Hippocampal formation (tissue), 2 donors: ENCODE measurements at regions not wholly inside any gene's neighbourhood (a gene's known extent, or its start where the extent isn't known, plus 50 kb on each side); places are given as distances from the start of the nearest gene placed in this dataset.

ENCODE experiments used
- DNase-seq, 2 donors: peaks; one replicate each; lab custom pipeline; 2025; lab: John Stamatoyannopoulos, UW

DNA sequence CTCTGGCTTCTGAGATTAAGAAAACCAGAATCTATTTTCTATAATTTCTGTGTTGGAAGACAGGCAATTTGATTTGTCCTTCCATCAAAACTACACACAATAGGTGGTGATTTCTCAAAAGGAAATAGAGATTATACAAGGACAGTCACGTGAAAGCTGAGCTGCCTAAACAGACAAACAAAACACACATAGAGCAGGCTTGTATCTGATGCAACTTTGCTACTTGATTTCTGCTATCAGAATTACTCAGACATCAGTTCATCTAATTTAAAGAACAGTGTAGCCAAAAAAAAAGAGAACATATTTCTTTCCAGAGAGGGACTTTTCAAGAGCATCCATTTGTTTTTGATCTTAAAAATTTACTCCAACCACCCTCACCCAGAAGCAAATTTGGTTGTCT, 2128.3 kb upstream of the C9orf72 start:
- DNase-seq, result no peak

DNA sequence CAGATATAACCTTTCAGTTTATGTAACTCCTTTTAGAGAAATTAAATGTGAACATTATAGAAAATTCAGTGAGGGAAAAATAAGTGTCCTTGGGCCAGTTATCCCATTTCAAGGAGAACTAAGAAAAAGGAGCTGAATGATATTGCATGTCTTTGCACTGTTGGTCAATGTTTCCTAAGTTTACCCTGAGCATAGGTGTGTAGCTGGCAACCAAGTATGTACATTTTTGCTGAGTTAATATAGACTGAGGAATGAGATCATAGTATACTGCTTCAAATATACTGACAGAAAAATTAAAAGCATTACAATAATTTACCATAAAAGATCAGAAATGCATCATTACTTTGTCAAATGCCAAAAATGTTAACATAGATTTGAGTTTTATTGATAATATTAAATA, 2128.7 kb upstream of the C9orf72 start:
- DNase-seq, result no peak

DNA sequence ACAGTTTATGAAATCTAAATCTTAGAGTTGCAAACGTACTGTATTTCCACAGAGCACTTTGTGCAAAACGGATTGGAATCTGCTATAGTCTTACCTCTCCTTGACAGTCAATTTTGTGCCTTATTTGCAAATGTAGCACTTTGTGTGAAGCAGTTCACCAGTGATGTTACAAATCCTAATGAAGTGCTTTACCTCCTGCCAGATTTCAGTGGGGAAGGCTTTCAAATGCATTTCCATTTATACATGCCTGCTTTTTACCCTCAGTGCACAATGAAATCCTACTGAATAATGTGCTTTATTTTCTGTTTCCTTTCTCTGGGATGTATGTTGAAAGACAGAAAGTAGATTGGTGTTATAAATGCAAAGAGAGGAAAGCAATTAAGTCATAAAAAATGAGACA, 2141.6 kb upstream of the C9orf72 start:
- DNase-seq, result no peak

- no peak for DNase-seq
Observed at GRCh38 chr9:29717631-29718030, 2144.3 kb upstream of the C9orf72 start.

DNA sequence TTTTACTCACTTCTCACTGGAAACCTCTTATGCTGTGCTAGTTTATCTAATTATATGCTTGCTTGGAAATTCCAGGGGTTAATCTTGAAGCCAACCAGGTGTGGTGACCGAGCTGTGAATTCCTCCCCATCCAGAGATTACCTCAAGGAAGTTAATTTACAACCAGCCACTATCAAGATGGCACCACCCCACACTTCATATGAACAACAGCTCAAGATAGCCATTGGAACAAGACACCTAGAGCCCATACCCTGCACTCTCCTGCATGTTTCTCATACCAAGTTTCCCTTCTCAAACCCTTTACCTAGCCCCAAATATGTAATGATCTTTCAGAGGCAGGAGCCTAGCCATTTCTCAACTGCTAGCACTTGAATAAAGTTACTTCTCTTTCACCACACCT, 2156.9 kb upstream of the C9orf72 start:
- DNase-seq, result no peak

DNA sequence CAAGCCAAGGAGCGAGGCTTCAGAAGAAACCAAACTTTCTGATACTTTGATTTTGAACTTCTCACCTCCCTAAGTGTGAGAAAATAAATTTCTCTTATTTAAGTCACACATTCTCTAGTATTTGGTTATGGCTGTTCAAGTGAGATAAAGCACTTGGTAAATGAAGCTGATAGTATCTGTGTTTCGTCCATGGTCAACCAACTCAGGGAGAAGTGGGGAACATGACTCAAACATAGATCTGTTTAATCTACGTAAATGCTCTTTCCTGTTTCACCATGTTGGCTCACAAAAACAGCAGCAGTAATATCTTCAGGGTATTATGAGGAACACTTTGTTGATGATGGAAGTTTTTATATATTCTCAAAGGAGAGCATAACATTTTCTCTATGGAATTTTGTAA, 2167.2 kb upstream of the C9orf72 start:
- DNase-seq, result no peak

GRCh38 chr9:29741169-29741568, 2167.9 kb upstream of the C9orf72 start:
- DNase-seq, result no peak

DNA sequence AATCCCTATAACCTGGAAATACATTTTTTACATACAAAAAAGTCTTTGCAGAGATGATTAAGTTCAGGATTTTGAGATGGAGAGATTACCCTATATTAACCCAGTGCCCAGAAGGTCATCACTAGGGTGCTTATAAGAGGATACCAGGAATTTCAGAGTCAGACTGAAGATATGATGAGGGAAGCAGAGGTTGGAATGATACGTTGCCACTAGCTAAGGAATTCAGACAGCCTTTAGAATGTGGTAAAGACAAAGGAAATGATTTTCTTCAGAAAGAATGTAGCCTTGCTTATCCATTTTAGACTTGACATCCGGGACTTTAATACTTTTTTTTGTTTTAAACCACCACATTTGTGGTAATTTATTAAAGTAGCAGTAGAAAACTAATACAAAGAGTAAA, 2176.8 kb upstream of the C9orf72 start:
- DNase-seq, result no peak

- no peak for DNase-seq
Observed at GRCh38 chr9:29751226-29751625, 2177.9 kb upstream of the C9orf72 start.

DNA sequence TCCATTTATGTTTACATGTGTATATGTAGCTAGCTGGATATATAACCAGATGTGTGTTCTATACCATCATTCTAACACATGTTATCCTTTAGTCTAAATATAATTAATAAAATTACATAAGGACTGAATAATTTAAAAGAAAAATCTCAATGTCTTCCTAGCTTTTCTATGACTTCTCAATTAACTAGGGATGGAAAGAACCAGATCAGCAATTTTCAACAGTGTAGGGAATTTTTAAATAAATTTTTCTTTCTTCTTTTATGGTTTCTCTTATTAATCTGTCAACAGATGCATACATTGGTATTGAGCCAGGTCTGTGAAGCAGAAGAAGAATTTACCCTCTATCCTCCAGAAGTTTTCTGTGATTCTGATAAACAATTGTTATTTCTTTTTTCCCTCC, 2180.4 kb upstream of the C9orf72 start:
- no peak for DNase-seq

- no peak for DNase-seq
Observed at GRCh38 chr9:29769019-29769418, 2195.7 kb upstream of the C9orf72 start.

DNA sequence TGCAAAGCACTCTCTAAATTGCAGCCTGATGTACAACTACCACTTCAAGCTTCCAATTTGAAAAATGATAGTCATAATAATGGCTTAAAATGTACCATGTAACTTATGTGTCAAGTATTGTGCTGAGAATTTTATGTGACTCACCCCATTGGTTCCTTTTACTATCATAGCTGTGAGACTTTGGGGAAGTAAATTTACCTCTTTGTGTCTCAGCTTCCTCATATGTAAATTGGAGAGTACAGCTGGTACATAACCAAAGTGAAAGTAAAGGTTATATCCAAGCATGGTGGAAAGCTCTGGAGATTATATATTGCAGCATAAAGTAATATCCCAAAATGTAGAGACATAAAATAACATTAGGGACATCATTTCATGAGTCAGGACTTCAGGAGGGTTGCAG, 2200.4 kb upstream of the C9orf72 start:
- DNase-seq, result no peak

DNA sequence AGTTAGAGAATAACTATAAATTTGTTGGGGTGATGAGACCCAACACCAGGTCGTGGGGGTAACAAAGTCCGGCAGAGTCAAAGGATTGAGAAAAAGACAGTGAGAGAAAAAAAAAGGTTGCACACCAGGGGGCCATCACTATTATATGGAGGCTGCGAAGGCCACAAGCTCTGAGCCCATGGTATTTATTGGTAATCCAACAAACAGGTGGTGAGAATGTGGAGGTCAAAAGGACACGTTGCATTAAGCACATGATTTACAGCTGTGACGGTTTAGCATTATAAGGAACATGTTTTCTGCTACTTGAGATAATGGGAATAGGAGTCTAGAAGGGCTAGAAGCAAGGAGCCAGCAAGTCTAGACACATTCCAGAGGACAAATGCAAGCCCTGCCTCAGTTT, 2202.2 kb upstream of the C9orf72 start:
- no peak for DNase-seq

GRCh38 chr9:29778281-29778849, 2205.1 kb upstream of the C9orf72 start:
- no peak for DNase-seq

DNA sequence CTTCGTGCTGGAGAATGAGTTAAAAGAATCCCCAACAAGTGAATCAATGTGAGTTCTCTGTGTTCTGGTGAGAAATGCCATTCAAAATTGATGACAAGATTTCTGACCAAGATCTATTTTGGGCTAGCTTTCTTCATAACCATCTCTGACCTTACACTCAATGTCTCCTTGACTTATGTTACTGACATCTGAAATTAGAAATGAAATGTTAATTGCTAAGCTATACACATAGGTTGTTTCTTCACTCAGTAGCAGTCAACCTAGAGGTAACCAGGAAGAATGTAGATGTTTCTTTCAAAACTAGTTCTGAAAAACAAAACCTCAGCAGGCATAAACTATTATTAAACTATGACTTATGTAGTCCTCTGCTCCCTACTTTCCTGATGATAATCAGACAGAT, 2220.7 kb upstream of the C9orf72 start:
- no peak for DNase-seq

DNA sequence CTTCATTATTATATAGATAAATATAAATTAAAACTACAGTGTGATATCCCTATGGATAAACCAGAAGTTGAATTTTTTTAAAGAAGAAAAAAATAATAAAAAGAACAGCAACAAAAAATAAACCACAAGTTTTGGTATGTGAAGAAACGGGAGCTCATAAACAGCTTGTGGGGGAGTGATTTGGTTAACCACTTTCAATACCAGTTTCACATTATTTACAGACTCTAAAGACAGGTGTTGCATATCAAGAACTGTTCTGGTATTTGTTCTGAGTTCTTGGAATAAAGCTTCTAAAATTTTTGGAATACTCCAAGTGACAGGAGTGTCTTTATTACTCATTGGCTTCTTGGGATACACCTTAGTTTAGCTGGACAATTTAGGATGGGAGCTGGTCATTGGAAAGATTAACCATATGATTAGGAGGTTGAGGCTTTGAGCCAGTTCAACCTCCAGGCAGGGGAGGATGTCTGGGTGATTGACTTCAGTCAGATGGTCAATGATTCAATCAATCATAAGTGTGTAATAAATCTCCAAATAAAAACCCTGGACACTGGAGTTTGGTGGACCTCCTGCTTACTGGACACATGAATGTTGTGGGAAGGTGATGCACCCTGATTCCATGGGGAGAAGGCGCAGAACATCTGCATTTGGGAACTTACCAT, 2223.1 kb upstream of the C9orf72 start:
- DNase-seq, result no peak

DNA sequence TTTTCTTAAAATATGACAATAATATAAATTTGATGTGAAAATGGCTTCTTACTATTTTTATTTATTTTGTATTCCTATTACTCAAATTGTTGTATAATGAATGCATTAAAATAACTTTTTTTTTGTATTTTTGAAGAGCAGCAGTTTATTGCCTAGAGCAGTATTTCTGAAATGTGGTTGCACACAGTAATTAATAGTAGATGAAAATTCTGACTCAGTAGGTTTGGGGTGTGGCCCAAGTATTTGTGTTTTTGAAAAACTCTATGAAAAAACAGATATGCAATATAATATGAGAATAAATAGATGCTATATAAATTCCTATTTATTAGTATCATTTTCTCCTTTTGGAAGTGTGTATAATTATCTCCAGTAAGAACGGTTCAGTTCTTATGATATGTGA, 2225.3 kb upstream of the C9orf72 start:
- DNase-seq, result no peak

DNA sequence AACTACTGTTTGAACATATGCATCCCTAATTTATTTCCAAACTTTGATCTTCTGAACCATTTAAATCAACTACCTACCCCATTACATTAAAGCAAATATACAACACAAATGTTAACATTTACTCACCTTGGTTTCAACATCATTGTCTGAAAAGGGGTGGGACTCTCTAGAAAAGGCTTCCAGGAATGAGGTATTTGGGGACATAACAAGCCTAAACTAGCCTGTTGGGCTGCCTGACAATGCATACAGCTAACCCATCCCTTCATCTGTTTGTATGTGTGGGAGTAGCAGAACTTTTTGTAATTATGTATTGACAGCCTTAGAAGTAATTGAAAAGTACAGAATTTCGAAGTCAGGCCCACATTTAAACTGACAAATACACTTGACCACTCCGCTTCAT, 2225.9 kb upstream of the C9orf72 start:
- DNase-seq, result no peak

DNA sequence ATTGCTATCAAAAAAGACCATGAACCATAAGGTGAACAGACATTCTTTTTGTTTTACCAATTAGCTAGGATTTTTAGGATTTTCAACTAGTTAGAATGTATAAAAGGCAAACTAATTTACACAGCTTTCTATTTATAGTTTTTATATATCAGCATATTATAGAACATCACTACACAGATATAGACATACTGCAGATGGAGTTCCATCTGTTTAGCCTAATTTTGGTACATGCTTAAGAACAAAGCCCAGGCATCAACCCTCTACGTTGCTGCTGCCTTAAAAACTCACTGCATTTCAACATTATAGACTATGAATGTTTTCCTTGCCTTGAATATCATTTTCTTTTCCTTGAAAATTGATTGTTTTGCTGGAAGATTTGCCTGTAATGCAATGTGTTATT, 2227.5 kb upstream of the C9orf72 start:
- DNase-seq, result no peak

DNA sequence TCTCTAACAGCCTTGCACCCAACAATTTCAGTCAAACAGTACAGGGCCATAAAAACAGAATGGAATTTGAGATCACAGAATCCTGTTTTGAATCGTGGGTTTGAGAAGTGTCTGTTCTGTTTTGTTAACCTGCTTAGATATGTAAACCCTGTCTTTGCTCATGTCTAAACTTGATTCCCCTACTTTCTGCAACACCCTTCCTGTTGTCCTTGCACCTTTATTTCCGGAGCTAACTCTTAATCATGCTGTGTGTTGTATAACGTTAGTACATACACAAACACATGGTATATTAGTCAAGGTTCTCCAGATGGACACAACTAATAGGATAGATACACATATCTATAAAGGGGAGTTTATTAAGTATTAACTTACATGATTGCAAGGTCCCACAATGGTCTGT, 2229.2 kb upstream of the C9orf72 start:
- DNase-seq, result no peak

GRCh38 chr9:29806937-29807618, 2233.8 kb upstream of the C9orf72 start:
- no peak for DNase-seq

- no peak for DNase-seq
Observed at GRCh38 chr9:29816954-29817703, 2243.8 kb upstream of the C9orf72 start.

DNA sequence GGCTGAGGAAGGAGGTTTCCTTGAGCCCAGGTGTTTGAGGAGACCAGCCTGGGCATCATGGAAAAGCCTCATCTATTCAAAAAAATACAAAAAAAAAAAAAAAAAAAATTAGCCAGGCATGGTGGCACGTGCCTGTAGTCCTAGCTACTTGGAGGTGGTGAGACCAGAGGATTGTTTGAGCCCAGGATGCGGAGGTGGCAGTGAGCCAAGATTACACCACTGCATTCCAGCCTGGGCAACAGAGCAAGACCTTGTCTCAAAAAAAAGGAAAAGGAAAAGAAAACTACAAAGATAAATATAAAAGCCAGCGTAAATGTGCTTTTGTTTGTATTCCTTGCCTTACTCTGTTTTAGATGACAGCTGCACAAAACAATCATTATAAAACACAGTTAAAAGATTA, 2249.2 kb upstream of the C9orf72 start:
- DNase-seq, result no peak
